NCI-H82 treated with DMSO at 0.1 percent for 48 hours (cell line): ENCODE measurements at regions not wholly inside any gene's neighbourhood (a gene's known extent, or its start where the extent isn't known, plus 50 kb on each side); places are given as distances from the start of the nearest gene placed in this dataset.

ENCODE experiments used
- DNase-seq: peaks from one replicate; lab custom pipeline; 2025; ENCODE audit not compliant: unreplicated experiment; lab: John Stamatoyannopoulos, UW

DNA sequence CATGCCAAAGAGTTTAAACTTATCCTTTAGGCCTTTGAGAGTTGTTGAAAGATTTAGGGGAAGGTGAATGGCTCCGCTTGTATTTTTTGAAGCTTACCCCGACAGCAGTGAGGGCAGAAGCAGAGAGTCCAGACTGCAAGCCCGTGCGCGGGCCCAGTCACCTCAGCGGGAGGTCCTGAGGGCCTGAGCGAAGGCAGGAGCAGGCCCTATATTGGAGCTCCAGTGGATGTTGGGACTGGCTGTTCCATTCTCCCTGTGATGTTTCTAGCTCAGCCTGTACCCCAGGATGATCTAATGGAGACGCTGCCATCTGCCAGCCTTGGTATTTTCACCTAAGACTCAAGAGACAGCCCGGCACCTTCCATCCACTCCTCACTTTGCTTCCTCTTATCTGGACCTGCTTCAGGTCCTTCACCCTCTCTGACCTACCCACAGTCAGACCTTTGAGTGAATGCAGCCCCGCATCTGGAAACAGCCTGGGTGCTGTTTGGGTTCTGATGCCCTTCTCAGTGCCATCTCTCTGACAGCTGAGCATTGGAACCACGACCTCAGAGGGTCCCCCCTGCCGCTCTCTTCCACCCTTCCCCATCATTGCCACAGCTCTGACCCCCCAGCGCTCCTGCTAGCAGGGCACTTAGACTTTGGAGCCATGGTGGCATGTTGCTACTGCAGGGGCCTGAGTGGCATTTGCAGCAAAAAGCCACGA, 628.2 kb upstream of the CADM1 start:
- no peak for DNase-seq

DNA sequence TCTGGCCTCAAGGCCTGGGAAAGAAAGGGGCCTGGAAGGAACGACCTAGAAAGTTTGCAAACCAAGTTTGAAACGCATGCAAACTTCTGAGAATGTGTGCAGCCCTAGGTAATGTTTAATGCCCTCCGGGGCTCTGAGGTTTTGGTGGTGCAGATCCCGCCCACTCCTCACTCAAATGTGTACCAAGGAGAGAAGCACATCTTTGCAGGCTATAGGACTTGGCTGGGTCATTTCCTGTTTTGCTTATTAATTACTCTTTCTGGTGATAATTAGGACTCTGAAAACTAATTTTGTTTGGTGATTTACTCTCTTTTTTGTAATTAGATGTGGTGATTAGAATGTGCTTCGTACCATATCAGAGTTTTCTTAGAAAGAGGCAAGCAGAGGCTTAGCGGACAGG, 625.9 kb upstream of the CADM1 start:
- no peak for DNase-seq

DNA sequence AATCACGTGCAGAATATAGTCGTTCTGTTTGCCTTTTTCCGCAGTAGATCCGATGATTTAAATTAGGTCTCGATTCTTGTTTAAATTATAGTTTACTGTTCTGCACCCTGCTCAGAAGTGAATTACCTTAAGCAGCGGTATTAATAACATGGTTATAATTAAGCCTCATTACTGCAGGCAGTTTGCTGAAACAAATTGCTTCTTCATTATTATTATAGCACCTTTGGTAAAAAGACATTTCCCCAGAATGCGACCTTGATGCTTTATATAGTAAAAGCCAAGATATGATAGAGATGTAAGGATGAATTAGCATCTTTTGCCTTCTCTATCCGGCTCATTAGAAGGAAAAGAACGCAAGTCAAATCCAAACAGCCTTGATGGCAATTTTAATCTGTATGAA, 625.2 kb upstream of the CADM1 start:
- no peak for DNase-seq

DNA sequence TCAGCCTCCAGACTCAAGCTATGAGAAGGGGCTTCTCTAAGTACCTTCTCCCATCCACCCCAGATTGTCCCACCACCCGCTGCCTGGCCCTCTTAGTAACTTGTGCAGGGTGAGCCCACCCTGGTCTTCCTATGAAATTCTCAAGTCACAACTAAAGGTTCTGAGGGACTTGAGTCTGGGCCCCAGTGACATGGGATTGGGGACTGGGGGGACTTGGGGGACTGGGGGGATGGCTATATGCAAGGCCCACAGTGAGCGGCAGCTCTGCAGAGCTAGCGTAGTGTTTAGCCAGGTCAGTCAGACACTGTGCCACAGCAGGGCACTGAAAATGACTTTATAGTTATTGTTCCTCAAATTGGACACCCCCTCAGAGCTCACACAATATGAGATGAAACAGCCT, 622.3 kb upstream of the CADM1 start:
- DNase-seq = no peak

DNA sequence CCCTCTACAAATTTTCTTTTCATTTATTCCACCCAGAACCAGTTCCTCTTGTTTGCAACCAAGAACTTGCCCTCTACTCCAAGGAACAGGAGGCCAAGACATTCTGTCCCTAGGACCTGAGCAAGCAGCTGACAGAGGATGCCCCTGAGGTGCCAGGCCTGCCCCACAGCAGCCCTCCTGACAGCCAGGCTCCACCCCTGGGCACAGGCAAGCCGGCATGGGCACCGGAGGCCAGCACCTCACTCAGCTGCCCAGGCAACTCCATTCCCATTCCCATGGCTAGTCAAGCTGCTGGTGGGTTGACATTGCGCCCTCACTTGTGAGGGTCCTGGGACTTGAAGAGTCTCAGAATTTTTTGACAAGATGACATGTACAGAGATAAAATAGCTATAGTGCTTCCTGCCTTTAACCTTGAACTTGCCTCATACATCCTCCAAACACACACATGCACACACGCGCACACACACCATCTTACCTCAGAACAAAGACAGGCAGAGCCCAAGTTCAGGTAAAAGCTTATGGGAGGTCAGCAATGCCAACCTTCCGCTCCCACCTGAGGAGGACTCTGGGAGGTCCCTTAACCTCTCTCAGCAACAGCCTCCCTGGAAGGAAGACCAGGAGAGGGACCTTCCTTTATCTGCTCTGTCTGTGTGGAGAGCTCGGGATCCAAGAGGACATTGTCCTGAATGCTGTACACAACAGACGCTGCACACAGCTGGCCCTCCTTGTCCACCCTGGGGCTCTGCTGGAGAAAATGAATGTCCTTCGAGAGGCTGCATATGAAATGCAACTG, 620.9 kb upstream of the CADM1 start:
- DNase-seq = no peak

DNA sequence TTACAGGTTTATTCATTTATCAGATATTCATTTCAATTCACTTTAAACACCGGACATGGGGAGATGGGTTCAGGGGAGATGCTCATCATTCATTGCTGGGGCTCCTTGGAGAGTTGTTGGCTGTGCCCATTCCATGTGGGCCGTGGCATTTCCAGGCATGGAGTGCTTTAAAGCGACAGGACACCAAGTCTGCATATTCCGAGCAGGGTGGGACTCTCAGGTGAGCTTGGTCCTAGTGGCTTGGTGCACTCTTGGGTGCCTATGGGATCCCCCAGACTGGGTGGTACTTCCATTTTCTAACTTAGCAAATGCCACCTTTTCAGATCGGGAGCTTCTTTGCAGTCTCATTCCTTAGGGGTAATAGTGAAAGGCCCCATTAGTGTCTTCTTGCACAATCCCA, 619.5 kb upstream of the CADM1 start:
- DNase-seq = no peak

DNA sequence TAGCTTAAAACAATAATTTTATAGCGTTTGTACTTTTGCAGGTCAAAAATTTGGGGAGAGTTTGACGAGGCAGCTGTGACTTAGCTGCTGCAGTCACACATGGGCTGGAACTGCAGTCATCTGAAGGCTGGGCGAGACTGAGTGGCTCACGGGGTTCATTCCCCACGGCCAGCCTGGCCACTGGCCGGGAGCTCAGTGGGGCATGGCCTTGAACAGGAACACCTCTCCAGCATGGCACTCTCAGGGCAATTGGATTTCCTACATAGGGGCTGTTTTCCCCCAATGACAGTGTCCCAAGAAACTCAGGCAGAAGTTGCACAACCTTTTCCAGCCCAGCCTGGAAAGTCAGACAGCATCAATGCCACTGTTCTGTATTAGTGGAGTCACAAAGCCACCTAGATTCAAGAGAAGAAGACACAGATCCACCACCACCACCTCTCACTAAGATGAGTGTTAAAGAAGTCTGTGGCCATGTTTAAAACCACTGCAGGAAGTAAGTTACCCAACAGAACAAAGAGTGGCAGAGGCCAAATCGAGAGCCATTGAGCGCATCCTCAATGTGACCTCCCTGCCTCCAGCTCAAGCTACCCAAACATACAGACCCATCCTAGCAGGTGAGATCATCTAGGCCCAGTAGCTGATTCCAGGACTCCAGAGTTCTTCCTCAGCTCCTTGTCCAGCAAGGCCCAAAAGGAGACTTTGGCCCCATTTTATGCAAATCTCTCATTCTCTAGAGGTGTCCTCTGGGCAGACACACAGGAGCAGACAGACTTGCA, 618.7 kb upstream of the CADM1 start:
- DNase-seq = no peak

DNA sequence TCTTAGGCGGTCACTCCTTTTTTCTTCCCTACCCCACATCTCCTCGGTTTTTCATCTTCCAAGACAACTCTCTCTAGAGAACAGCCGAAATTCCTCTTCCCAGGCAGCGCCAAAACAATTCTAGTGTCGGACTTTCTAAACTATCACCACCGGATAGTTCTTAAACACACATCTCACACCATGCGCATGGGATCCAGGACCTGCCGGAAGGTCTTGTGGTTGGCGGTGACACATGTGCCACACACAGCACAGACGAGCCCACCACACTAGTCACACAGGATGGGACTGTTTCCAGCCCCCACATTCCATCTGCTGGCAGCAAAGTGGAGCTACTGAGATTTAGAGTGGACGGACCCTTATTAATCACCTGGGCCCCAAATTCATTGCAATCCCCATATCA, 614.9 kb upstream of the CADM1 start:
- DNase-seq = no peak

DNA sequence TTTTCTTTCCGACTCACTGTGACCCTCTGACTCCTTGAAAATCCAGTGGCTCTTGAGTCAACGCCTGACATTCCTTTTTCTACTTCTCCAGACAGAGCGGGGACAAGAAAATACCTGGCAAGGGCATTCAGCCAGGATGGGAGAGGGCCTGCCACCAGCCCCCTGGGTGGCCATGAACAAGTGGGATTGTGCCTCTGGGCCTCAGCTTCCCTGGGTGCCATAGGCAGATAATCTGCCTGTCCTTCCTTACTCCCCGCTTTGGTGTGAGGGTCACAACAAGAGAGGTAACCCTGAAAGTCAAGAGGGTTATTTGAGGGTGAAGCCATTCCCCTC, 613.9 kb upstream of the CADM1 start:
- no peak for DNase-seq

DNA sequence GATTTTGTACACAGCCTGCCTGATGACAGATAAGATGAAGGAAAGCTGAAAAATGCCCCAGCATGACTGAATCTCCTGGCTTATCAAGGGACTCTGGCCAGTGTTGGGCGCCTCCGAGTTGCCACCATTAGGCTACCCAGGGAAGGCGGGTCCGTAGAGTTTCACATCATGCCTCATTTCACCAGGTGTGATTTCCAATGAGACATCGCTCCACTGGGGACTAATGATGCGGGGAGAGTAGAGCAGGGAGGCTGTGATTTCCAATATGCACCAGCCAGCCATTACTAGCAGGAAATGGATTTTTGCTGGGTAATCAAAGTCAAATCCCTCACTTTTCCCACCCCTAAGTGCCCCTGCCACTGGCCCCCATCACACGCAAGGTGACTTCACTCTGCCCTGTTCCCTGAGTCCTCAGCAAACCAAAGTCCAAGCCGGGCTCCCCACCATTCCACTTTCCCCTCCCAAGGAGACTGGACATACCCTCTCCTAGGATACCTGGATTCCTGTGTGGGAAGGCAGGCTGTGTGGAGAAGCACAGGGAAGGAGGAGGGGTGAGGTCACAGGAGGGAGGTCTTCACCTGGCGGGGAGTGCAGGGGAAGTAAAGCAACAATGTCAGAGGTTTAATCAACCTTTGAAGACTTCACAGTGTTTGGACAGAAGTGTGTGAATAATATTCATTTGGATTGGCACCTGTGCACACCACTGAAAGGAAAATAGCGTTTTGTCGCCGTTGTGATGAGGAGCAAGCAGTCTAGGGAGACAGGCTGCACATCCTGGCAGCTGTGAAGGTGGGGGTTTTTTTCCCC, 613.3 kb upstream of the CADM1 start:
- no peak for DNase-seq

DNA sequence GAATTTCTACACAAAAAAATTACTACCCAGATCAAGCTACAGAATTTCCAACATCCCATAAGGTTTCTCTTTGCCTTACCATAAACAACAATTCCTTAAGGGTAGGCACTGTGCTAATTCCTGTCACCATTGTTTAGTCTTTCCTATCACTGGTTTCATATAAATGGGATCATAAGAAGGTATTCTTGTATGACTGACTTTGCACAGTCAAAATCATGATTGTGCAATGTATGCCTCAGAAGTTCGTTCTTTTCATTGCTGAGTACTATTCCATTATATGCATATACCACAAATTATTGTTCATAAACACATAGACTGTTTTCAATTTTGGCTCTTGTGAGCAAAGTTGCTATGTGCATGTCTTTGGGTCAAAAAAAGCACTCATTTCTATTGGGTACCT, 611.6 kb upstream of the CADM1 start:
- DNase-seq = no peak

DNA sequence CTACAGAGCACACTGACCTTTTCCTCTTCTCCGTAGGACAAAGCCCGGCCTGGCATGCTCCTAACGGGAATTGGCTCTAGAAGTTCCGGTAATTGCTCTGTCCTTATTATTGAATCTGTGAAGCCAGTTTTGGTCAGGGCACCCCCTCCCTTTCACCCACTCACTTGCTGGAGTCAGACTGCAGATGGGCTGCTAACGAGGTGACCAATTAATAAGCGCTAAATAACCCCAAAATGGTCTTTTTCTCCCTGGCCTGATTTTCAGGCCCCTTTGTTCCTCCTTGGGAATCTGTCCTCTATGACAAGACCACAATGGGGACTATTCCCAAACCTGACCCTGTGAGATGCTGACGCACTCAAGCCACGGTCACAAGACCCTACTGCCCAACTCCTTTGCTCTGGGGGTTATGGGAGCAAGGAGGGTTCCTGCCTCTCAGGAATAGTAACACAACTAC, 610.0 kb upstream of the CADM1 start:
- DNase-seq = no peak

DNA sequence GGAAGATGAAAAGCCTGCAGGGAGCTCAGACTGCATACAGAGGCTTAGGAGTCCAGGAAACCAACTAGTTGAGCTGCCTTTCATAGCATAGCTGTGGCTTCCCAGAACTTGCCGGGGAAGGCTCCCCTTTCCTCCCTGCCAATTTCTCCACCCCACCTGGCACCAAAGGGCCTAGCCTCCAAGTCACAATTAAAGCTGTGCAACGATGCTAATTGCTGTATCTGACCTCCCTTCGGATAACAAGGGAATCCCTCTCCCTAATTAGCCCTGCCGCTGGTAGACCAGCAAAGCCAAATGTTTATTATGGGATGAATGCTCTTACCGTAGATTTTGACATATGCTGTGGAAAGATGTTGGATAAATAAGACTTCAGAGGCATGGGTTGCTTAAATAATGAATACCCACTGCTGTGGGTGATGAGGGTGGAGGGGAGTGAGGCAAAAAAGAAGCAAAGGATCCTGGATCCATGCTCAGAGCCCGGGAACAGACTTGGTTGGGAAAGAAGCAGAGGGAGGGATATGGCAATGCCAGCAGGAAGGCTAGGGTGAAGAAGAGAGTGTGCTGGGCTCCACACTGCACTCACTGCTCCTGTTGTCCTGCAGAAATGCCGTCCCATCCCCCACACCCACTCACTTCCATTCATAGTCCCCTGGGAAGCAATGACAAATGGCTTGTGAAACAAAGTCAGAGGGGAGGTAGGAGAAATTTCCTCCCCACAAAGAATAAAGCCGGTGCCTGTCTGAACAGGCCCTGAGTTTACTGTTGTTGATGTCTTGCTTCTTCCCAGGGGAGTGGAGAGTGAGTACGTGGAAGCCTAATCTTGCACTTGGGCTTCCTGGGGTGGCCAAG, 608.1 kb upstream of the CADM1 start:
- DNase-seq = no peak

DNA sequence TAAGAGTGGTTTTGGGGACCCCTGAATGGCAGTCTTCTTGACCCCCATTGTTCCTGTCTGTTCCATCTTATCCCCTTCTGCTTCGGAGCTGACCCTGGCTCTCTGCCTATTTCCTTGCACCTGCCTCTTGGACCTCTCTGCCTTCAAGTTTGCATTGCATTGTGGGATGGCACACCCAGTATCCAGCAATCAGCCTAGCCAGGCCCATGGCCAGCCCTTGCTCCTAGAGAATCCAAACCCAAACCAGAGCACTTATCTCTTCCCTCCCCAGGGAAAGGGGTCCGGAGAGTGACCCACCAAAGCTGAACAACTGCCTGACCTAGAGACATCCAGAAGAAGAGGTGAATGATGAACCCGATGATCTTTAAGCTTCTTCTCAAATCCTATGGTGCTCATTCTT, 607.3 kb upstream of the CADM1 start:
- DNase-seq = no peak

DNA sequence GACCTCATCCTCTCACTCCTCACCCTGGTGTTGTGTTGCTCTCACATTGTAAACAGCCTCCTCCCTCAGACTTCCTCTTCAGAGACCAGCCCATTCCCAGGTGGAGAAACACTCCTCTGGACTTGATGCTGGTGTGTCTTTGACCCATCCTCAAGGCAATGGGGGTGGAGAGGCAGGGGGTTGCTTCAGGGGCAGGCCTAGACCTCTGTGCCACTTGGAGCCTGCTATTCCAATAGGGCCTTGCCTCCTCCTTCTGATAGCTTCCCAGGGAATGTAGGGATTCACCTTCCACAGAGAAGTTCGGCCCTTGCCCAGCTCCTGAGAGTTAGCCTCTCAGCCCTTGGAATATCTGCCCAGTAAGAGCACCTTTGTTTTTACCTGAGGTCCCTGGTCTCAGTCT, 606.6 kb upstream of the CADM1 start:
- DNase-seq = no peak

DNA sequence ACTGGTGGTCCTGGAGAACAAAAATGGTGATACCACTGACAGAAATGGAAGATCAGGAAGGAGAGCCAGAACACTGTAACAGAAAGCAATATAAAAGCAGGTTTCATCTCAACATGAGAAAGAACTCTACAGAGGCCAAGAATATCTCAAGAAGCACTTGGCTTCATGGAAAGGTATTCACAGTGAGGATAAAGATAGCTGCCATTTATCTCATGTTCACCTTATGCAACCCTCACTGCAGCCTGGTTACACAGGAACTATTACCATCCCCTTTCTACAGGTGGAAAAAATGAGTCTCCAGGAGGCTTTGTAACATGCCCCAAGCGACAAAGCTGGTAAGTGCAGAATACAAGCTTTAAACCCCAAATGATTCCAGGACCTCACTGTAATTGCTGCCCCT, 606.1 kb upstream of the CADM1 start:
- DNase-seq = no peak

DNA sequence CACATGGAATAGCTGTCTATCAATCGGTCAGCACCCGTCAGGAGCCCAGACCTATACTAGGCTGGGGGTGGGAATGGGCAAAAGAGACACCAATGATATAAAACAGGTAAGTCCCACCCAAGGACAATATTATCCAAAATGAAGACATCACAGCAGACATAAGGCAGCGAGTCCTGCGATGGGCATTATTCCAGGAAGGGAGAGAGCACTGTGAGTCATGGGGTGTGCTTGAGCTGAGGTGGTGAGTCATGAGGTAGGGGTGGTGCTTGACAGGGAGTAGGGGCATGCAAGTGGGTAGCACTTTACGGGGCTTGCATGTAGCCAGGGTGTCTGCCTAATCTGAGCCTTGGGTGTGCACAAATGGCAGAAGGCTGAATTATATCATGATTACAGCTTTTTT, 605.0 kb upstream of the CADM1 start:
- DNase-seq = no peak

DNA sequence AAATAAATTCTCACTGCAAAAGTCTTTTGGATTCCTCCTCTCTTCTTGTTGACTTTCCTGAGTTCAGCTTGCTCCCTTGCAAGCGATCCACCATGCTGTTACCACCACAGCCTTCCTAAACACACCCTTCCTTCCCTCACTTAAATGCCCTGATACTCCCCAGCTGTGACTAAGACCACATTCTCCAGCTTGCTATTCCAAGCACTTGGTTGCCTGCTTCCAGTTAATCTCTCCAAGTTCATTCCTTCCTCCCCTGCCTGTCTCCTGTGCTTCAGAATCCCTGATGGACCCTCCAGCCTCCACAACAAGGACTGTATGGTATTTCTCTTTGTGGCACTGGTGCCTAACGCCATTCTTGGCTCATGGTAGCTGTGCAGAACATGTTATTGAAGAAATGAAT, 603.9 kb upstream of the CADM1 start:
- no peak for DNase-seq

DNA sequence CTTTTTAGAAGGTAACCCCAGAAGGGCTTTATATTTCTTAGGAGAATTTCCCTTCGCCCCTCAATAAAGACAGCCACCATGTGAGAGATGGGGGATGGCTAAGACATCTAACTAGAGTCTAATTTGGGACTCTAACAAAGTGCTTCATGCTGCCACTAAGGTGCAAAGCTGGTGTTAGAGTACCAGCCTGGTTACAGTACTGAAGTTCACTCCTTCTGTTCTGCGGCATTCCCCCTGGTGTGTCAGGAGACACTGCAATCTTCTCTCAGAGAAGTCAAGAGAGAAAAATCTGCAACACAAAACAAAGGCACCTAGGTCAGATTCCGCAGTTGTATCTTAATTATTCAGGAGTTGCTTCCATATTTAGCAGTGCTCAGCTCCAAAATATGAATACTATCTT, 603.0 kb upstream of the CADM1 start:
- no peak for DNase-seq

DNA sequence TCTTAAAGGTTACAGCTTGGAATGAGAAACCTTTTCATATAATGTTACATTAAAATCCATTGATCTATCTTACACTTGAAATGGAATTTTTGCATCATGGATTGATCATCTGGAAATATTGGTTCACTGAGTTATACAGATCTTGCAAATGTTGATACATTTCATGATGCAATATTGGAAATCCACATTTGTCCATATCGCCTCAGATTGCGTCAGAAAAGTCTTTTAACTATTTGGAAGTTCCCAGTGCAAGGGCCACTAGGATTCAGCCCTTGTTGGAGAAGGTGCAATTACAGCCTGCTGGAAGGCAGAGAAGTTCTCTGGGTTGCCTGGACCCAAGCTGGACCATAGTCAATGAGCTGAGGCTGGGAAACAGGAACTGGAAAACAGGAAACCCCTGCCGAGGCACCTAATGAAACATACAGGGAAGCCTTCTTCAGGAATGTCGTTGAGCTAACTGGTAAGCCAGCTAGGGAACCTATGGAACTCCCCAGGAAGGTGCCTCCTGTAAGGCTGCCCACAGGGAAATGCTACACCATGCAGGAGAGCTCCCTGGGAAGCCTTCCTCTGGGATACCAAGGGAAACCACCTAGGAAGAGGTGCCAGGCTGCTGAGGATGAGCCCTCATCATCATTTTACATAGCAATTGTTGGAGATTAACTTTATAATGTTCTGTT, 600.4 kb upstream of the CADM1 start:
- DNase-seq = no peak
